ENCODE measurements at regions not wholly inside any gene's neighbourhood (a gene's known extent, or its start where the extent isn't known, plus 50 kb on each side); places are given as distances from the start of the nearest gene placed in this dataset.
"Not testable (repeated sequence)": the region's sequence is repeated elsewhere in the genome, so short reads cannot be mapped to it uniquely, and the experiment has no call there.

GRCh38 chr5:166713295-166713694 lies 1578.2 kb upstream of the WWC1 start:
- no peak overlapping the region for H3K4me3 ChIP-seq (ENCODE audit: low read length)
- no peak overlapping the region for H3K9ac ChIP-seq (ENCODE audit: low read length)
- H3K27me3 ChIP-seq (ENCODE audit: control insufficient read depth, insufficient read depth, low read length): no peaks in the 10 kb centered on the region
- no peaks in the 10 kb centered on the region for H3K36me3 ChIP-seq (ENCODE audit: control insufficient read depth, insufficient read depth, low read length)
- no peaks in the 10 kb centered on the region for H3K4me1 ChIP-seq (ENCODE audit: control insufficient read depth, insufficient read depth, low read length)
- H3K27ac ChIP-seq (ENCODE audit: low read depth, low read length): no peak overlapping the region

GRCh38 chr5:166716856-166717492 lies 1574.5 kb upstream of the WWC1 start:
- no peaks in the 10 kb centered on the region for H3K4me1 ChIP-seq (ENCODE audit: control insufficient read depth, insufficient read depth, low read length)
- no peak overlapping the region for H3K27ac ChIP-seq (ENCODE audit: low read depth, low read length)
- no peaks in the 10 kb centered on the region for H3K27me3 ChIP-seq (ENCODE audit: control insufficient read depth, insufficient read depth, low read length)
- H3K36me3 ChIP-seq (ENCODE audit: control insufficient read depth, insufficient read depth, low read length): no peaks in the 10 kb centered on the region
- H3K4me3 ChIP-seq (ENCODE audit: low read length): no peak overlapping the region
- H3K9ac ChIP-seq (ENCODE audit: low read length): no peak overlapping the region

DNA sequence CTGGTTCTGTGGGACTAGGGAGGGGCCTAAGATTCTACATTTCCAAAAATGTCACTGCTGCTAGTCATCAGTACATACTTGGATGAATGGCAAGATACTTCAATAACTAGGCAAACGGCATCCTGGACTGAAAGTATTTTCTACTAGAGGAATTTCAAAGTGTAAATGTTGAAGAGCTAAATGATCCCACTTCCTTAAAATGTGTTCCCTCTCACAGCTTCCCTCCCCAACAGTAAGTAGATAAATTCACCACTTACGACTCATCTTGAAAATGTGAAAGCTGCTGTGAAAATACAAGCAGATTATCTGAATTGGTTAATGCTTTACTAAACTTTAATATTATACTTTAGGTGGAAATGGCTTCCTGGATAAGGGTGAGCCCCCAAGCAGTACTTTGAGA lies 1571.5 kb upstream of the WWC1 start:
- no peak overlapping the region for H3K9ac ChIP-seq (ENCODE audit: low read length)
- no peaks in the 10 kb centered on the region for H3K4me1 ChIP-seq (ENCODE audit: control insufficient read depth, insufficient read depth, low read length)
- no peaks in the 10 kb centered on the region for H3K27me3 ChIP-seq (ENCODE audit: control insufficient read depth, insufficient read depth, low read length)

DNA sequence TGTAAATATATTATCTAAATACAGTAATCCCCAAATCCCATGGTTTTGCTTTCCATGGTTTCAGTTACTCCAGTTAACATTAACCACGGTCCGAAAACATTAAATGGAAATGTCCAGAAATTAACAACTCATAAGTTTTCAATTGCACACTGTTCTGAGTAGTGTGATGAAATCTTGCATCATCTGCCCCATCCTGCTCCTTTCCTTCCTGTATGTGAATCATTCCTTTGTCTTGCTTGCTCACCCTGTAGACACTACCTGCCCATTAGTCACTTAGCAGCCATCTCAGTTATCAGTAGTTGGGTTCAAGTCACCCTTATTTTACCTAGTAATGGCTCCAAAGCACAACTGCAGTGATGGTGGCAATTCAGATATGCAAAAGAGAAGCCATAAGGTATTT lies 1568.5 kb upstream of the WWC1 start:
- H3K4me3 ChIP-seq (ENCODE audit: low read length): no peak overlapping the region
- H3K4me1 ChIP-seq (ENCODE audit: control insufficient read depth, insufficient read depth, low read length): no peaks in the 10 kb centered on the region
- H3K9ac ChIP-seq (ENCODE audit: low read length): no peak overlapping the region
- H3K36me3 ChIP-seq (ENCODE audit: control insufficient read depth, insufficient read depth, low read length): no peaks in the 10 kb centered on the region
- H3K27ac ChIP-seq (ENCODE audit: low read depth, low read length): no peak overlapping the region
- no peaks in the 10 kb centered on the region for H3K27me3 ChIP-seq (ENCODE audit: control insufficient read depth, insufficient read depth, low read length)

More for the DNA sequence above, 1571.5 kb upstream of the WWC1 start:
- H3K27ac ChIP-seq (ENCODE audit: low read depth, low read length): no peak overlapping the region
- no peaks in the 10 kb centered on the region for H3K36me3 ChIP-seq (ENCODE audit: control insufficient read depth, insufficient read depth, low read length)
- H3K4me3 ChIP-seq (ENCODE audit: low read length): no peak overlapping the region

DNA sequence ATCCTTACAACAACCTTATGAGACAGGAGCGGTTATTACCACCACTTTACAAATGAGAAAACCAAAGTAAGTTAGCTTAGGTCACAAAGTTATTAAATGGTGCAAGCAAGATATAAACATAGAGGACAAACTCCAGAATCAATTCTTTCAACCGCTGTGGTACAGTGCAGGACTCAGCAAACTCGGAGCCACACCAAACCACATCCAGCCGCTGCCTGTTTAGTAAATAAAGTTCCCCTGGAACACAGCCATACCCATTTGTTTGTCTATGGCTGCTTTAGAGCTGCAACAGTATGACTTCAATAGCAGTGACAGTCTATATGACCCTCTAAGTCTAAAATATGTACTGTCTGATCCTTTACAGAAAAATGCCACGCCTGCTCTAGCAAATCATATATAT lies 1567.2 kb upstream of the WWC1 start:
- Histone ChIP-seq H3K27ac (ENCODE audit: low read depth, low read length) (no peak overlapping the region), H3K27me3 (ENCODE audit: control insufficient read depth, insufficient read depth, low read length) (no peaks in the 10 kb centered on the region), H3K4me1 (ENCODE audit: control insufficient read depth, insufficient read depth, low read length) (no peaks in the 10 kb centered on the region), H3K4me3 (ENCODE audit: low read length) (no peak overlapping the region), H3K9ac (ENCODE audit: low read length) (no peak overlapping the region), H3K36me3 (ENCODE audit: control insufficient read depth, insufficient read depth, low read length) (no peaks in the 10 kb centered on the region)

GRCh38 chr5:166725593-166725992 lies 1565.9 kb upstream of the WWC1 start:
- H3K9ac ChIP-seq (ENCODE audit: low read length): no peak overlapping the region
- no peaks in the 10 kb centered on the region for H3K36me3 ChIP-seq (ENCODE audit: control insufficient read depth, insufficient read depth, low read length)
- no peaks in the 10 kb centered on the region for H3K4me1 ChIP-seq (ENCODE audit: control insufficient read depth, insufficient read depth, low read length)
- no peak overlapping the region for H3K27ac ChIP-seq (ENCODE audit: low read depth, low read length)
- no peak overlapping the region for H3K4me3 ChIP-seq (ENCODE audit: low read length)
- no peaks in the 10 kb centered on the region for H3K27me3 ChIP-seq (ENCODE audit: control insufficient read depth, insufficient read depth, low read length)

DNA sequence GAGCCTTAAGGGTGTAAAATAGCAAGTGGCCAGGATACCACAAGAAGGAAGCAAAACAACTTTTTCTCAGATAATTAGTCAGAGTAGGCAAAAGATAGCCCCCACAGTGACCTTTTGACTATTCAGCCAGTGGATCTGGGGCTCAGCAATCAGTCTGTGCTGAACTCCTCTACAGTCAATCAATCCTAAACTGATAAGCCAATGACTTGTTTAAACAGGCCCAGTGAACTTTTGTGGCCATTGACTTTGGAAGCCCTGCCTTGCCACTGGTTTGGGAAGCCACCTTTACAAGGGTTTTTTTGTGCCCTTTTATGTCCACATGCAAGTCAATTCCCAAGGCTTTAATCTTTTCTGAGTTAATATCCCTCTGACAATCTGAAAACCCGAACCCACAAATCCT lies 1565.0 kb upstream of the WWC1 start:
- Histone ChIP-seq H3K27ac (ENCODE audit: low read depth, low read length) (no peak overlapping the region), H3K4me3 (ENCODE audit: low read length) (no peak overlapping the region), H3K9ac (ENCODE audit: low read length) (no peak overlapping the region), H3K36me3 (ENCODE audit: control insufficient read depth, insufficient read depth, low read length) (no peaks in the 10 kb centered on the region), H3K4me1 (ENCODE audit: control insufficient read depth, insufficient read depth, low read length) (no peaks in the 10 kb centered on the region), H3K27me3 (ENCODE audit: control insufficient read depth, insufficient read depth, low read length) (no peaks in the 10 kb centered on the region)

GRCh38 chr5:166742951-166743350 lies 1548.5 kb upstream of the WWC1 start:
- H3K9ac ChIP-seq (ENCODE audit: low read length); H3K27ac ChIP-seq (ENCODE audit: low read depth, low read length); H3K36me3 ChIP-seq (ENCODE audit: control insufficient read depth, insufficient read depth, low read length); H3K4me3 ChIP-seq (ENCODE audit: low read length); H3K4me1 ChIP-seq (ENCODE audit: control insufficient read depth, insufficient read depth, low read length); H3K27me3 ChIP-seq (ENCODE audit: control insufficient read depth, insufficient read depth, low read length): not testable (repeated sequence)

DNA sequence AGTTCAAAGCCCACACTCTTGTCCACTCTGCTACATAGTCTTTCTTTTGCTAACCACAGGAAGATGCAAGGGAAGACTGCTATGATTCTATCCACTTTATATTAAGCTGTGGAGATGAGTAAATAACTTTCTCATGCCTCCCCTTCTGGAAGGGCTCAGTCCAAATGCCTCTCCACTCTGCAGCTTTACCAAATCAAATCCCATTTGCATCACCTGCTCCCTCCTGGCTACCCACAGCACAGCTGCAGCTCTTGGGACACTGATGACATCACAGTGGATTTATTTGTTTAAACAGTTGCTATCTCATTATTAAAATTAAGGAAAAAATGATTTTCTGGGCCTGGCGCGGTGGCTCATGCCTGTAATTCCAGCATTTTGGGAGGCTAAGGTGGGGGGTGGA lies 1544.9 kb upstream of the WWC1 start:
- H3K36me3 ChIP-seq (ENCODE audit: control insufficient read depth, insufficient read depth, low read length): no peaks in the 10 kb centered on the region
- no peaks in the 10 kb centered on the region for H3K4me1 ChIP-seq (ENCODE audit: control insufficient read depth, insufficient read depth, low read length)

DNA sequence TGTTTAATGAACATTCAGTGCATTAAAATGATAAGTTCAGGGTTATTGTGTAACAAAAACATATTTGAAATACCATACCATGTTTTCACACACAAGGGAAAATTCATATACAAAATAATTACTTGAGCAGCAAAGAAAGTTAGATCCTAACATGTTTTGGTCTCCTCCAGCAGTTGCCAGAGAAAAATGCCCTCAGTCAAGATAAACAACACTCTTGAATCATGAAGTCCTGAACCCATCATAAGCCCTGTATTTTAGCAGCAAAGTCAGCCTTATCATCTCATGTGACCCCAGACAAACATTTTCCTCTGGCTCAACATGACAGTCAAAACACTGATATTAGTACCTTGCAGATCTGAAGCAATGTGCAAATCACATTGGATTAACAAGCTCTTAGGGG lies 1541.1 kb upstream of the WWC1 start:
- no peak overlapping the region for H3K27ac ChIP-seq (ENCODE audit: low read depth, low read length)
- H3K9ac ChIP-seq (ENCODE audit: low read length): no peak overlapping the region
- H3K4me3 ChIP-seq (ENCODE audit: low read length): no peak overlapping the region
- H3K27me3 ChIP-seq (ENCODE audit: control insufficient read depth, insufficient read depth, low read length): no peaks in the 10 kb centered on the region
- no peaks in the 10 kb centered on the region for H3K36me3 ChIP-seq (ENCODE audit: control insufficient read depth, insufficient read depth, low read length)
- no peaks in the 10 kb centered on the region for H3K4me1 ChIP-seq (ENCODE audit: control insufficient read depth, insufficient read depth, low read length)

More for the DNA sequence above, 1544.9 kb upstream of the WWC1 start:
- Histone ChIP-seq H3K9ac (ENCODE audit: low read length) (no peak overlapping the region), H3K27ac (ENCODE audit: low read depth, low read length) (no peak overlapping the region), H3K4me3 (ENCODE audit: low read length) (no peak overlapping the region), H3K27me3 (ENCODE audit: control insufficient read depth, insufficient read depth, low read length) (no peaks in the 10 kb centered on the region)

GRCh38 chr5:166758151-166758550 lies 1533.3 kb upstream of the WWC1 start:
- Histone ChIP-seq H3K9ac (ENCODE audit: low read length) (no peak overlapping the region), H3K36me3 (ENCODE audit: control insufficient read depth, insufficient read depth, low read length) (no peaks in the 10 kb centered on the region), H3K4me3 (ENCODE audit: low read length) (no peak overlapping the region), H3K27me3 (ENCODE audit: control insufficient read depth, insufficient read depth, low read length) (no peaks in the 10 kb centered on the region), H3K27ac (ENCODE audit: low read depth, low read length) (no peak overlapping the region), H3K4me1 (ENCODE audit: control insufficient read depth, insufficient read depth, low read length) (no peaks in the 10 kb centered on the region)

DNA sequence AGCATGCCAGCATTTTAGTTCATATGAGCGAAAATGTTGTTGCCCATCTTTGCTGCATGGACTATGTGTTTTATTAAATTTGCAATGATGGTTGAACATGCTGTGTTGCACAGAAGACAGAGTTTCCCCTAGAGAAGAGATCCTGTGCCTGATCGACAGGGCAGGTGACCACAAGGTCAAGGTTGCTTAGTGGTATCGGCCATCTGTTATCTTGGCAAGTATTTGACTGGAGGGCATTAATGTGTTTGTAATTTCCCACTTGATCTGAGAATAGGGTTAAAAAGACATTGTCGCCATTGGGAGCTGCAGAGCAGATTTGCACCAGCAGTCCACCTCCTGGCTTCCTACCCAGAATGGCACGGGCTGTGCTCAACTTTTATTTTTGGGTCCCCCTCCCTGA lies 1523.6 kb upstream of the WWC1 start:
- no peaks in the 10 kb centered on the region for H3K4me1 ChIP-seq (ENCODE audit: control insufficient read depth, insufficient read depth, low read length)
- H3K9ac ChIP-seq (ENCODE audit: low read length): no peak overlapping the region
- no peaks in the 10 kb centered on the region for H3K27me3 ChIP-seq (ENCODE audit: control insufficient read depth, insufficient read depth, low read length)
- H3K36me3 ChIP-seq (ENCODE audit: control insufficient read depth, insufficient read depth, low read length): no peaks in the 10 kb centered on the region
- no peak overlapping the region for H3K4me3 ChIP-seq (ENCODE audit: low read length)
- no peak overlapping the region for H3K27ac ChIP-seq (ENCODE audit: low read depth, low read length)

DNA sequence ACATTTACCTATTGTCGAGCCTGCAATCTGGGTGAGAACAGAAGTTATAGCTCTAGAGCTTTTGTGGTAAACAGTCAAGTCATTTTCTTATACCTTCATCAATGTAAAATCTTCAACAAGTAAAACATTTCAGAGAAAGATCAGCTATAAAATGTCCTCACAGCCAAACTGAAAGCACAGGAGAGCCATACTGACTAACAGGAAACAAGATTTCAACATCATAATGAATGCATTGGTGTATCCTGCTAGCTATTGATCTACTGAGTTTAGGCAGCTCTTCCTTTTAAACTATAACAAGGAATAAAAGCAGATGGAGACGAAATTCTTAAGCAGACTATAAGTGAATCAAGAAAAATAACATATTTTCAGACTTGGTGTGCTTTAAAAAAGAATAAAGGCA lies 1522.9 kb upstream of the WWC1 start:
- no peak overlapping the region for H3K9ac ChIP-seq (ENCODE audit: low read length)
- no peak overlapping the region for H3K4me3 ChIP-seq (ENCODE audit: low read length)
- H3K27me3 ChIP-seq (ENCODE audit: control insufficient read depth, insufficient read depth, low read length): no peaks in the 10 kb centered on the region
- H3K36me3 ChIP-seq (ENCODE audit: control insufficient read depth, insufficient read depth, low read length): no peaks in the 10 kb centered on the region
- H3K4me1 ChIP-seq (ENCODE audit: control insufficient read depth, insufficient read depth, low read length): no peaks in the 10 kb centered on the region
- no peak overlapping the region for H3K27ac ChIP-seq (ENCODE audit: low read depth, low read length)

All from rectal smooth muscle tissue (tissue), 1 donor.